WTC11 (cell line): ENCODE measurements at regions not wholly inside any gene's neighbourhood (a gene's known extent, or its start where the extent isn't known, plus 50 kb on each side); places are given as distances from the start of the nearest gene placed in this dataset.

Experiments
- ATAC-seq: fragments of 200-7000 bp; cut with Tn5 transposase; 2 replicates; pipeline ENCODE4 v1.10.0; 2021; ENCODE audit warnings: mild to moderate bottlenecking, moderate library complexity
- CTCF ChIA-PET: fragments of 300-600 bp; sonication (Branson Sonifier 250); formaldehyde crosslinking; loops from one replicate; lab custom pipeline; 2021; ENCODE audit warnings: antibody characterized with exemption; lab: Charles Lee
- POLR2A ChIA-PET: fragments of 350-600 bp; sonication (Branson Sonifier 250); formaldehyde crosslinking; loops from one replicate; lab custom pipeline; 2021; ENCODE audit warnings: antibody characterized with exemption; lab: Charles Lee
- DNase-seq: peaks from one replicate; pipeline ENCODE4 v3.0.0; 2021; ENCODE audit warnings: low spot score
- H3K27ac Mint-ChIP-seq: 2 replicates; pipeline ENCODE4 v1.8.0; 2021; ENCODE audit warnings: mixed read lengths
- H3K27me3 Mint-ChIP-seq: 2 replicates; pipeline ENCODE4 v1.8.0; 2021; ENCODE audit warnings: low read depth, mild to moderate bottlenecking, moderate library complexity, mixed read lengths
- H3K36me3 Mint-ChIP-seq: 2 replicates; pipeline ENCODE4 v1.8.0; 2021; ENCODE audit warnings: mixed read lengths
- H3K4me1 Mint-ChIP-seq: 2 replicates; pipeline ENCODE4 v1.8.0; 2022; ENCODE audit warnings: mixed read lengths
- H3K4me3 Mint-ChIP-seq: 2 replicates; pipeline ENCODE4 v1.8.0; 2021; ENCODE audit warnings: mild to moderate bottlenecking, moderate library complexity, mixed read lengths
- H3K9me3 Mint-ChIP-seq: 2 replicates; pipeline ENCODE4 v1.8.0; 2021; ENCODE audit warnings: mixed read lengths
- ATF1 ChIP-seq: sonication (generic); formaldehyde crosslinking; IDR thresholded peaks from 2 replicates; pipeline ENCODE4 v1.8.1; 2023; ENCODE audit warnings: mild to moderate bottlenecking, moderate library complexity, missing genetic modification reagents
- ATF3 ChIP-seq: sonication (generic); formaldehyde crosslinking; conservative IDR thresholded peaks from 2 replicates; pipeline ENCODE4 v1.8.1; 2022; ENCODE audit warnings: mild to moderate bottlenecking, missing genetic modification reagents
- CTCF ChIP-seq: fragments of 200-600 bp; IDR thresholded peaks from 2 replicates; pipeline ENCODE4 v1.8.0; 2022; ENCODE audit warnings: antibody characterized with exemption
- FOXP4 ChIP-seq: sonication (generic); formaldehyde crosslinking; IDR thresholded peaks from 2 replicates; pipeline ENCODE4 v1.8.0; 2022; ENCODE audit warnings: mild to moderate bottlenecking, missing genetic modification reagents
- GABPB1 ChIP-seq: sonication (generic); formaldehyde crosslinking; IDR thresholded peaks from 2 replicates; pipeline ENCODE4 v1.8.1; 2023; ENCODE audit warnings: mild to moderate bottlenecking, missing genetic modification reagents
- HMGXB4 ChIP-seq: sonication (generic); formaldehyde crosslinking; IDR thresholded peaks from 2 replicates; pipeline ENCODE4 v1.8.1; 2023; ENCODE audit warnings: mild to moderate bottlenecking, moderate library complexity, missing genetic modification reagents
- NFATC4 ChIP-seq: fragments of 250-450 bp; sonication (Bioruptor Pico); IDR thresholded peaks from 2 replicates; pipeline ENCODE4 v1.9.0; 2021; ENCODE audit warnings: mild to moderate bottlenecking
- NFYB ChIP-seq: sonication (generic); formaldehyde crosslinking; conservative IDR thresholded peaks from 2 replicates; pipeline ENCODE4 v1.8.0; 2022; ENCODE audit warnings: low read depth, missing genetic modification reagents
- NR2C2 ChIP-seq: sonication (generic); formaldehyde crosslinking; IDR thresholded peaks from 2 replicates; pipeline ENCODE4 v1.8.0; 2022; ENCODE audit warnings: mild to moderate bottlenecking, missing genetic modification reagents
- SMAD3 ChIP-seq: sonication (generic); formaldehyde crosslinking; IDR thresholded peaks from 2 replicates; pipeline ENCODE4 v1.8.0; 2022; ENCODE audit warnings: missing genetic modification reagents, mild to moderate bottlenecking, borderline replicate concordance
- SMAD4 ChIP-seq: sonication (generic); formaldehyde crosslinking; IDR thresholded peaks from 2 replicates; pipeline ENCODE4 v1.8.0; 2022; ENCODE audit warnings: mild to moderate bottlenecking, missing genetic modification reagents
- USF1 ChIP-seq: sonication (generic); formaldehyde crosslinking; IDR thresholded peaks from 2 replicates; pipeline ENCODE4 v1.8.0; 2022; ENCODE audit warnings: mild to moderate bottlenecking, missing genetic modification reagents
- ZNF121 ChIP-seq: sonication (generic); formaldehyde crosslinking; IDR thresholded peaks from 2 replicates; pipeline ENCODE4 v1.8.0; 2023; ENCODE audit warnings: missing genetic modification reagents
- ZNF219 ChIP-seq: sonication (generic); formaldehyde crosslinking; IDR thresholded peaks from 2 replicates; pipeline ENCODE4 v1.8.0; 2023; ENCODE audit warnings: missing genetic modification reagents, mild to moderate bottlenecking, borderline replicate concordance
- ZNF232 ChIP-seq: sonication (generic); formaldehyde crosslinking; IDR thresholded peaks from 2 replicates; pipeline ENCODE4 v1.8.0; 2022; ENCODE audit warnings: mild to moderate bottlenecking, missing genetic modification reagents
- ZNF263 ChIP-seq: sonication (generic); formaldehyde crosslinking; IDR thresholded peaks from 2 replicates; pipeline ENCODE4 v1.8.1; 2022; ENCODE audit warnings: low read depth, mild to moderate bottlenecking, moderate library complexity, missing genetic modification reagents
- ZNF317 ChIP-seq: sonication (generic); formaldehyde crosslinking; IDR thresholded peaks from 2 replicates; pipeline ENCODE4 v1.8.1; 2023; ENCODE audit warnings: low read depth, mild to moderate bottlenecking, moderate library complexity, missing genetic modification reagents, borderline replicate concordance
- ZNF423 ChIP-seq: fragments of 250-450 bp; sonication (Bioruptor Pico); IDR thresholded peaks from 2 replicates; pipeline ENCODE4 v2.1.2; 2022; ENCODE audit warnings: mild to moderate bottlenecking, moderate library complexity
- ZNF425 ChIP-seq: fragments of 250-450 bp; sonication (Bioruptor Pico); conservative IDR thresholded peaks from 2 replicates; pipeline ENCODE4 v1.9.0; 2021; ENCODE audit warnings: mild to moderate bottlenecking

- no peaks in the 10 kb centered on the region for H3K27me3 Mint-ChIP-seq
- CTCF ChIA-PET = no interaction called here
- H3K4me3 Mint-ChIP-seq = no peak overlapping the region
- no peaks in the 10 kb centered on the region for H3K36me3 Mint-ChIP-seq
- TF ChIP-seq HMGXB4 (no peak), NFYB (CRISPR knock-in tag) (no peak), CTCF (no peak), ZNF121 (CRISPR knock-in tag) (no peak), NFATC4 (CRISPR knock-in tag) (no peak), ZNF423 (CRISPR knock-in tag) (no peak), ATF1 (CRISPR knock-in tag) (no peak), ZNF219 (no peak), USF1 (CRISPR knock-in tag) (no peak)
- POLR2A ChIA-PET = no interaction called here
- DNase-seq (no peak), ATAC-seq (no peak)
- no peaks in the 10 kb centered on the region for H3K4me1 Mint-ChIP-seq
- H3K9me3 Mint-ChIP-seq = no peaks in the 10 kb centered on the region
- no peak overlapping the region for H3K27ac Mint-ChIP-seq
These were observed 212.2 kb downstream of the CHRM2 start for GRCh38 chr7:137080516-137081203.

GRCh38 chr7:137078781-137079180 lies 210.3 kb downstream of the CHRM2 start:
- ATAC-seq (no peak), DNase-seq (no peak)
- no peaks in the 10 kb centered on the region for H3K27me3 Mint-ChIP-seq
- H3K36me3 Mint-ChIP-seq = no peaks in the 10 kb centered on the region
- CTCF ChIA-PET = no interaction called here
- H3K4me1 Mint-ChIP-seq = no peaks in the 10 kb centered on the region; the same call in 1 of the 2 replicates
- no peak overlapping the region for H3K4me3 Mint-ChIP-seq
- TF ChIP-seq ZNF232 = no peak
- no peak for TF ChIP-seq USF1 (CRISPR knock-in tag)
- TF ChIP-seq SMAD3 (CRISPR knock-in tag) = no peak
- TF ChIP-seq ZNF425 (CRISPR knock-in tag) = no peak
- TF ChIP-seq ZNF317 (CRISPR knock-in tag) = no peak
- TF ChIP-seq FOXP4 = no peak
- TF ChIP-seq ATF3 (CRISPR knock-in tag) = no peak
- TF ChIP-seq ZNF263 = no peak
- no peak for TF ChIP-seq NR2C2 (CRISPR knock-in tag)
- TF ChIP-seq NFYB (CRISPR knock-in tag) = no peak
- TF ChIP-seq SMAD4 (CRISPR knock-in tag) = no peak
- TF ChIP-seq CTCF = no peak
- no peak for TF ChIP-seq GABPB1
- POLR2A ChIA-PET = no interaction called here
- H3K27ac Mint-ChIP-seq = no peak overlapping the region
- no peaks in the 10 kb centered on the region for H3K9me3 Mint-ChIP-seq
